DMS114 treated with DMSO at 0.1 percent for 48 hours (cell line): ENCODE measurements at regions not wholly inside any gene's neighbourhood (a gene's known extent, or its start where the extent isn't known, plus 50 kb on each side); places are given as distances from the start of the nearest gene placed in this dataset.
A peak's percentile ranks its signal among the peaks of the same experiment; 100 is the strongest.

Experiments used
- DNase-seq: peaks from one replicate; lab custom pipeline; 2025; ENCODE audit not compliant: unreplicated experiment; lab: John Stamatoyannopoulos, UW

DNA sequence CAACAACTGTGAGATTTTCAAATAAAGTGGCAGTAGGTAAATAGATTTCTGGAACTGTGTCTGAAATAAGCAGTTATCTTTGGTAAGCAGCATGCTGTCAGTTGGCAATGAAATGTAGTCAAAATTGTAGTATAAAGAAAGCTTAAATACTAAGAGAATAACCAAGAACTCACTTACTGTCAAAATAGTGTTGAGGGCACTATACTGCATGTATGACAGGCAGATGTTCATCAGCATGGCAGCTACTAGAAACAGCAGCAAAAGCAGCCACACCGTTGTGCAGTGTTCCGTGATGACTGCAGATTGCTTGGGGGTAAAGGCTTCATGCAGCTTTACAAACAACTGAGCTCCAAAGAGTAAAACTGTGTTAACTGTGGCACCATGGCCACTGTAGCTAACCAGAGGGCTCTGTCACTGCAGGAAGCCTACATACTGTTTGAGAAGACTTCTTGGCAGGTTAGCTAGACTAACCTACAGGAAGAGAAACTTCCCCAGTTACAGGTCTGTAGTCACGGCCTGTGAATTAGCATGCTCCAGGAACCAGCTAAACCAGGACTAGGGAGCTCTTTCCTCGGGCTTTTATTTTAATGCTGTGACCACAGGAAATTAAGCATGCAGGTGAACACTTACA lies 459.7 kb downstream of the TBL1XR1 start:
- no peak for DNase-seq

DNA sequence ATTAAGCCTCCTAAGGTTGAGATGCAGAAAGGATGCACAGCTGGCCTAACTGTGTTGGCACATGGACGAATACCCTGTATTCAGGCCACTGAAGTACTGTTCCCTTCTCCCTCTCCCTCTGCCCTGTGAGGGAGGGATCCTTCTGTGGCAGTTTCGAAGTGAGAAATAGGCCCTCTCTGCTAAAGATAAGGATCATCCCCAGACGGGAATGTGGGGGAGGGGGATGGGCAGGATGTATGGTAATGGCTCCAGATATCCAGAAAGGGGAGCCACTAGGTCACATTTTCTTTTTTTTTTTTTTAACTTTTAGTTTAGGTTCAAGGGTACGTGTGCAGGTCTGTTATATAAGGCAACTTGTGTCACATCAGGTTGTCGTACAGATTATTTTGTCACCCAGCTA lies 463.1 kb downstream of the TBL1XR1 start:
- DNase-seq, result no peak

DNA sequence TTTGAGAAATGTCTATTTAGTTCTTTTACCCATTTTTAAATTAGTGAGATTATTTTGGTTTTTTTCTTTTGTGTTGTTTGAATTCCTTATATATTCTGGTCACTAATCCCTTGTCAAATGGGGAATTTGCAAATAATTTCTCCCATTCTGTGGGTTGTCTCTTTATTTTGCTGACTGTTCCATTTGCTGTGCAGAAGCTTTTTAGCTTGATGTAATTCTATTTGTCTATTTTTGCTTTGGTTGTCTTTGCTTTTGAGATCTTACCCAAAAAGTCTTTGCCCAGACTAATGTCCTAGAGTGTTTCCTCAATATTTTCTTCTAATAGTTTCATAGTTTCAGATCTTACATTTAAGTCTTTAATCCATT lies 472.9 kb downstream of the TBL1XR1 start:
- no peak for DNase-seq

DNA sequence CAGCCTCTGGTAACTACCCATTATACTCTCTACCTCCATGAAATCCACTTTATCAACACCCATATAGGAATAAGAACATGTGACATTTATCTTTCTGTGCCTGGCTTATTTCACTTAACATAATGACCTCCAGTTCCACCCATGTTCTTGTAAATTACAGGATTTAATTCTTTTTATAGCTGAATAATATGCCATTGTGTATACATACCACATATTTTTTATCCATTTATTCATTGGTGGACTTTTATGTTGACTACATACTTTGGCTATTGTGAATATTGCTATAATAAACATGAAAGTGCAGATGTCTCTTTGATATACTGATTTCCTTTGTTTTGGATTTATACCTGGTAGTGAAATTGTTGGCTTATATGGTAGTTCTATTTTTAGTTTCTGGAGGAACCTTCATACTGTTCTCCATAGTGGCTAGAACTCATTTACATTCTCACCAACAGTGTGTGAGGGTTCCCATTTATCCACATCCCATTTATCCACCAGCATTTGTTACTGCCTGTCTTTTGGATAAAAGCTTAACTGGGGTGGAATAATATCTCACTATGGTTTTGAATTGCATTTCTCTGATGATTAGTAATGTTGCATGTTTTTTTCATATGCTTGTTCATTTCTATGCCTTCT lies 473.4 kb downstream of the TBL1XR1 start:
- DNase-seq, result no peak

DNA sequence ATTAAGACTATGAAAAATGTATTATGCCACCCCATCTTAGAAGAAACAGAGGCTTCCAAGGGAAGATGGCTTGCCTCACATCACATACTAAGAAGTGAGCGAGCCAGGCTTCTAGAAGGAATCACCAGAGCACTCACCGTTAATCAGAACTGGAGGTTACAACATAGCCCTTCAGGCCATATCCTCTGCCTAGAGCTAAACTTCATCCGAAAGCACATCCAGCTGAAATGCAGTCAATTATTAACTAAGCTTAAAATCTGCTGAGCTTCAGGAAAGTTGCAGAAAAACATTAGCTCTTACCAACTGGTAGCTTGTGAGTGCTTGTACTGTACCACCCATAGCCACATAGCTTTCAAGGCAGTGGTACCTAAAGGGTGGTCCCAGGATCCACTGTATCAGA lies 483.2 kb downstream of the TBL1XR1 start:
- no peak for DNase-seq

DNA sequence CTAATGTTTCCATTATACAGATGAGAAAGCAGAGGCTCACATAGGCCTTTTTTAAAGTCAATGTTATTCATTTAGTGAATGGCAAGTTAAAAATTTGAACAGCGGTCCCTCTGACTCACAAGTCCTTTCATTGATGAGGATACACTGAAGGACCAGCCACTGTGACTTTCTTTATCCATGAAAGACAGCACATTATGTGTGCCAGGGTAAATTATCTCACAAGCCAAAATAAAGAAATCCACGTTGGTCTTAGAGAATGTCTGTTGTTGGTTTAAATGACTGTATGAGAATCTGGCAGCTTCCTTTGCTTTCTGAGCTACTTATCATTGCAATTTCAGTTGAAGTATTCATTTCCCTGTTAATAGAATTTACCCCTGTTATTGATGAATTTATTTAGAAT lies 485.1 kb downstream of the TBL1XR1 start:
- DNase-seq, result no peak

DNA sequence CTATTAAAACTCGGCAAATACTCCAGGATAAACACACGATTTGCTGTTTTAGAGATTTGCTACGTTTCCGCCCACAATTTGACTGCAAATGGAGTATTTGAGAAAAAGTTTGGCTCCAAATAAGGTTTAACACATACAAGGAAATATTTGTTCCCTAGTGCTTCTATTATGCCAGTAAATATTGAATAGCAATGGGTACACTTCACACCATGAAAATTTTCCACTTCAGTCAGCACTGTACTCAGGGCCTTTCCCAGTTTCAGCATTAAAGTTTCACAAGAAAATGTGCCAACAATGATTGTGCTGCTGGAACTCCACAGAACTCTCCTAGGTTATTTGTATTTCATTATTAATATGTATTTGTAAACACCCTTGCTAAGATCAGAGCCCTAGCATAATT lies 498.0 kb downstream of the TBL1XR1 start:
- no peak for DNase-seq

DNA sequence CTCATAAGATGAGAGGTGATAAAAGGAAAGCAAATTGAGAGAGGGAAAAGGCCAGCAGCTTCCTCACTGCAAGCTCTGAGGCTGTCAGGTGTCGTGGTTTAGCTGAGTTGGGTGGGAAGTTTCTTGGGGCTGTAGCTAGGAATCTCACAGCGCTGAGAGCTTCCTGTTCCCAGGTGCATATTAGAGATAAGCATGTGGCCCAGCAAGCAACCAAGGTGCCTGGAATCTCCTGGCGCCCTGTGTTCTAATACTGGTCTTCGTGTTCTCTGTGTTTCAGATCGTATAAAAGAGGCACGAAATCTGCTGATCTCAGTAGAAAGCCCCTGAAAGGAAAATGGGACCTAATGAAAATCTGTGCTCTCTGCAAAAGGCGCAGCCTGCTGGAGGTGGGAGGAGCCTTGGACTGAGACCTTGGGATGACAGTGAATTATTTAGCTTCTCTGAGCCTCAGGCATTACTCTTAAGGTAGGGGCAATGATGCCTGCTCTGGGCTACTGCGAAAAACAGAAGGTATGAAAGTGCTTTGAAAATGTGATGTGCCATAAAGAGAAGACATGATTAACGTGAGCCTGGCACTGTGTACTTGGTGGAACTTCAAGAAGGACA lies 499.9 kb downstream of the TBL1XR1 start:
- DNase-seq, result no peak

DNA sequence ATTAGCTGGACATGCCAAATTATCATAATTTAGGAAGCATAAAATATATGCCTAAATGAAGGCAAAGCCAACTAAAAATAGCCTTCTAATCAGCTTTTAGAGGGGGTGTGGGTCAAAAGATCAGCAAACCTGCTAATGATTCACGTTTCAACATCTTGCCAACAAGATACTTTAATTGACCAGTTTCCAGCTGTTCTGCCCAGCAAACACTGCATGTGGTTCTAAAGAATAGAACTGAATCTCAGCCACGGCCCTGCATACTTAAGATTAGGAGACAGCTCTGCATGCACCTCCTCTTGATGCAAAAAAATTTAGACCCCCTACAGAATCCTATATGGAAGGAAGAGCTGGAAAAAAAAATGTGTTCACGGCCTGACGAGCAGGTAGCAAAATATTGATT lies 500.5 kb downstream of the TBL1XR1 start:
- DNase-seq, result no peak

DNA sequence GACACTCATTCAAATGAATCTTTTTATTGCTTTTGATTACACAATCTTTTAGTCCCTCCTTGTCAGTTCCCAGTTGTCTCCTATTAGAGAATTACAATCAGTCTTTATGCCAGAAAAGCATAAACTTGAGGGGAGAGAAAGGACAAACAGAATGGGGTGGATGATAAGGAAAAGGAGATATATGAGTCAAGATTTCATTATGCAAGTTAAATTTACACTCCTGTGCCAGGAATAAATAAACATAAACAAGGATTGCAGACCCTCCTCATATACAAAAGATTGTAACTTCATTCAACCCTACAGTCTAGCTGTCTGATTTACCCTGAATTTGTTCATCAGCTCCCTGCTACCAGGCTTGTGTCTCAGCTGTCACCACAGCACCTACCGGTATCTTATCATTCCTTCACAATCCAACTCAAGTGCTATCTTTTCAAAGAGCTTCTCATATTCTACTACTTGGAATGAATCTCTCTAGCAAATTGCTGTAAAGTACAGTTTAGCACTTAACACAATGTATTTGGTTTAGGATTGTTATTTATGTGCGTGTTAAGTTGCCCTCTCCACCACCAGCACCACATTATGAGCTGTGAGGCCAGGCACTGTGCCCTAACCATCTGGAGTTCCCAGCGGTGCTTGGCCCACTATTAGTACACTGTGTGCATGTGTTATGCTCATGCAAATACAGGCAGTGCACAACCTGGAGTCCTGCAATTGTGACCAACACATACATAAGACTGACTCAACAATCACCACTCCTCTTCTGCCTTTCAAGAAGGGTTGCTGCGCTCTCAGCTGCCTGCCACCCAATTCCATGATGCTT lies 504.1 kb downstream of the TBL1XR1 start:
- no peak for DNase-seq

DNA sequence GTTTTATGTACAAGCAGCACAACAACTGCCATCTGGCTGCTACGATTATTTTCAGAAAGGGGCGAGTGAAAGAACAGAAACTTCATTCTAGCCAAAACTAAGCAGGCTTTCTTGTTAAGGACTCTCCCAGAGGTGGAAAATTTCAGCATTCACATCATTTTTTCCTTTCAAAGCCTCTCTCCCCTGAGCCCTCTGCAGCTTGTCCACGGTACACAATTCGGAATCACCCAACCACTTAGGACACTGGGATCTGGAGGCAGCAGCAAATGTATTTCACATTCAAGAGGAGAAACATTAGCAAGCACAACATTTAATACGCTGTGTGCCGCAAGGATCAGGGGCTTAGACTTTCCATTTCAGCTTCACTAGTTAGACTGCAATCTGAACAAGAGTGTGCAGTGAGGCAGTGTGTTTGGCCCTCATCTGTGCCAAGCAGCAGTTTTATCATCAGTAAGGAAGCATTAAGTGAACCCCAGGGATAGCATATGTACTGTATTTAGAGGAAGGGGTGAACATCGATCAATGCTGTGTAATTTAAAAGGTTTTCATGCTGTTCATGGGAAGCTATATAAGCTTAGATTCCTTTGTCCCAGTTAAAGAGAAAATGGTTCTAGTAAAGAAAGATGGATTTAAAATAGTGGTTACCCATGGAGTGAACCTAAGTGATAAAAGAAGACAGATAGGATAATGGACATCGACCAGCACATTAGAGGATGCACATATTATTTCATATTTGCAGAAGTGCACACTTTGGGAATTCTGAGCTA lies 504.9 kb downstream of the TBL1XR1 start:
- no peak for DNase-seq

DNA sequence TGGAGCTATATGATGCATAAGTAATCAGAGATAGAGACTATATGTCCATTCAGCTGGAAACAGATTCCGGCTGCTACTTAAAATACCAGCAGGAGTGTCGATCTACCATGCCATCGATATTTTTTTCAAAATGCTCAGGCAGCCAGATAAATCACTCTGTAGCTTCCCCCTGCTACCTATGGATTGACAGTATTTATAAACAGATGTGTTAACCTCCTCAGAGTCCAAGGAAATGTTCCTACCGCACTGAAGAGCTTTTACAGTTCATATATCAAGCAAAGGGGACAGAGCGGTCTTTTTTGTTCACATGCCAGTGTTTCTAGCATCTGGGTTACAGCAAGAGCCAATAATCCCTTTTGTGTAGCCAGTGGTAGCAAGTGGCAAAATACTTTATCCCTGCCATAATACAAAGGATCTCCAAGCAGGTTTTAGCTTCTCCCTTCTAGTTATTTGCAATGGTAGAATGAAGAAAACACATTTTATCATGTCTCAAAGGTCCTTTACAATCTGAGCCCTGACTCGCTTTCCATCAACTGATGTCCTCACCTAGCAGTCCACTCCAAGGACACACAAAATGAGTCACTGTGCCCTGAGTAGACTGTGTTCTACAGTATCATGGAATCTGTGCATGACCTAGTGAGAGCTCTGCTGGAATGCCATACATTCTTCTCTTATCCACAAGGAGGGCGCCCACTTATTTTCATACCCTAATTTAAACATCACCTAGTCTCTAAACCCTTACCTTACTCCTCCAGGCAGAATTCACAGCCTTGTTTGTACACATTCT lies 507.0 kb downstream of the TBL1XR1 start:
- no peak for DNase-seq

DNA sequence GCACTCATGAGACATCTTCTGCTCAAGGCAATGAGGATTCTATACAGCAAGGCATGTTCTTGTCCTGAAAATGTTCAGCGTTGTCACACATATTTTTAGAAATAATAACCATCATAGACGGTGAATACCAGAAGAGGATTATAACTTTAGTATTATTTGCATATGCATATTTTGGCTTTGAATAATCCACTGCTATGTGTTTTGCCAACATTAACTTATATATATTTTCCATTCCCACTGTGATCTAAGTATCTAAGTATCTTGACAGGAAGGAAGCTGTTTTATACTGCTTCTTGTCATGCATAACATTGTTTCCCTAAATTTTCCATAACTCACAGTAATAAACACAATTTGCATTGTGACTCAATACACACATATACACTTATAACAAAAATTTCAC lies 509.5 kb downstream of the TBL1XR1 start:
- DNase-seq, result no peak

DNA sequence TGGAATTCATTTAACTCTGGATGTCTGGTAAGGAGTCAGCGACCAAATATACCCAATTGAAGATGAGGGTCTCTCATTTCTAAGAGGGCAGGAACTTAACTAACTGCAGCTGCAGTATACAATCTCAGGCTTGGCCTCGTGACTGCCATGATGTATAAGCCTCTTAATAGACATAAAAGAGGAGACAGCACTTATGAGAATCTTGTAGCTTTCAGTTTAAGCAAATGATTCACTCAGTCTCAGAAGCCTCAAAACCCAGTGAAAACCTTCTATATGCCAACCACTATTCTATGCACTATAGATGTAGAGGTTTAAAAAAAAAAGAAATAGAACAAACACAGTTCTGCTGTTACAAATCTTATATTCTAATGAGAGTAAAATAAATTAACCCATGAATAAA lies 513.9 kb downstream of the TBL1XR1 start:
- DNase-seq, result no peak

DNA sequence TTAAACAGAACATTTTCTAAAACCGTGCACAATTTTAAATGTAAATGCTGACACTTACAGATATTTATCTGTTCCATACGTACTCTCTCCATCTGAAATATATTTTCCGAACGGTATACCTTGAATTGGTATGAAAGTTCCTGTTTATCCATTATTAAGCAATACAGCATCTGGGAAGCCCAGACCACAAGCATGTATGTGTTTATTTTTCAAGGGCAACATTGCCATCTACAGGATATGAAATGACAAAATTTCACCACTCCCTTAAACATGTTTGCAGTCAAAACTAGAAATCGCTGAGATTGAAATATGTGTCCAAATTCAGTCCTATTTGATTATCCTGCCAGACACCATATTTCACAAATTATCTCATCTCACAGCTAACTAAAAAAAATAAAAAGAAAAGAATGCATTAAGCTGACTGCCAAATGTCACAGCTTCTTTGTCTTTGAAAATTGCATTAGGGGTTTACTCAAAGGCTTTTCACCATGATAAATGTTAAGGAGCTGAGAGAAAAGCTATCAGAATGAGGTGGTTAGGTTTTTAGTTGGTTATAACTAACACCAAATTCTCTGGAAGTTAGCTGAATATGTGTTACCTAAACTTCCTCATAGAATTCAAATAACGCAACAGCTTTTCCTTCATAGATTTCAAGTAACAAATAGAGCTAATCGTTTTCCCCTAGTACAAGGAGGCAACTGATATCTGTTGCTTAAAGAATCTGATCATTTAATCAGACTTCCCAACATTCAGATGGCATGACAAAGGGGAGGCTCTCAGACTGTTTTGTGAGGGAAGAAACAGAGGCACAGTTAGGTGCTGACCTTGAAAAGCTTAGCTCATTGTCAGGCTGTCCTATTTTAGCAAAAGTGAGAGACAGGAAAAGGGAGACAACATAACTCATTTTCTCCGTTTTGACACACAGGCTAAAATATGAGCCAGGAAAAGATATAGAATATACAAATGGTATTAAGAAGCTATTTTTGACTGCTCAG lies 533.1 kb downstream of the TBL1XR1 start:
- DNase-seq, result peak; percentile 30

DNA sequence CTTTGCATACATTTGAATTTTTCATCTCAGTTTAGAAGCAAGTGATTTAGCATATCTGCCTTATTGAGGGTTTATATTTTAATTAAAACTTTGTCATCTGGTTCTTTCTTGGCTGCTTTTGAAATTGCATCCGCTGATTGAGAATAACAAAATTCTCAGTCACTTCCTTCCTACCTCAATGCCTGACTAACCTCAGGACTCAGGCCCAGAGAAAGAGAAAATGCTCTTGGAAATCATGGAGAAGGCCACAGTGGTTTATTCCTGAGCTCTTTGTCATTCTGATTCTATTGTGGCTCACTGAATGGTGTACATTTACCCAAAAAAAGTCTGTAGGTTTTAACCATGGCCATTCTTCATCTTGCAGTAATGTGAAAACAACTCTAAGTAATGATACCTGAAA lies 533.9 kb downstream of the TBL1XR1 start:
- DNase-seq, result no peak

DNA sequence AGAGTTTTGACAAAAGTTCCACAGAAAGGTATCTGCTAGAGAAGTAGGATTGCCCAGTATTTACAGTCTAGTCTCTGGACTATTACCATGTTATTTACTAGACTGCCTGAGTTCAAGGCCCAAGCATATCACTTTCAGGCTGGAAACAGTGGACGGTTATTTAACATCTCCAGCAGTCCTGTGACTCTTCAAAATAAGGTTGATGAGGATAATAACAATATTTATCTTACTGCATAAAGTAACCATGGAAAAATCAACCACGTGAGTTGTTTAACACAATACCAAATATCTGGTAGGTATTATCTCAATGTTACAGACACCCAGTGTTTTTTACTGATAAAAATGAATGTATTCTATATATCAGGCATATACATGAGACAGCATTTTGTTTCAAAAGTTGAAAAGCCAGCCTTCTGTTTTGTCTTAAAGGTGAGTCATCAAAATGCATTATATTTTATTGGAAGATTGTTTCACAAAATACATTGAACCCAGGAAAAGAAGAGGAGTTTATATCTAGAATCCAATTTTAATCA lies 535.8 kb downstream of the TBL1XR1 start:
- no peak for DNase-seq

DNA sequence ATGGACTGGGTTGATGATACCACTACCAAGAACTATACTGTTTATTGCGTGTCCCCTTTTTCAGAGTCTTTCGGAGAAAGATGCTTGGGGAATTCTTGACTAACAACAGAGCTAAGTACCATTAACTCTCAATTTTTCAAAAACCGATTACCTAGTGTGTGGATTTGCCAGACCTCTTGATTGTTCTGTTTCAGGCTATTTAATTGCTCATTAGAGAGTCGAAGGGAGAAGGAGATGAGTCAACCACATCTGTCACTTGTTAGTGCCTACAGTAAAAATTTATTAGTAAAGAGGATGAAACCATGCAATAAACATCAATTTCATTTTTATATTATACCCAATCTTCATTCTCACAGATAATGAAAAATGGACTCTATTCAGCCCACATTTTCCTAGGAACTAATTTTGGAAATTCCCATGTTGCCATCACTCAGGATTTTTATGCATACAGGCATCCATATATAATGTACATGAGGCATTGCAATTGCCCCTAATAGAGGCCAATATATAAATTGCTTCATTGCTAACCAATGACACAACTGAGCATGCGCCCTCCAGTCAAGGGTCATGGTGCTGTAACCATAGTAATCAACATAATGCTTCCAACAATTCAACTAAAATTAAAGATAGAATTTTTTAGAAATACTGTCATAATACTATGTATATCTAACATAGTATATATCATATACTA lies 541.7 kb downstream of the TBL1XR1 start:
- DNase-seq, result no peak
